ENCODE measurements at regions not wholly inside any gene's neighbourhood (a gene's known extent, or its start where the extent isn't known, plus 50 kb on each side); places are given as distances from the start of the nearest gene placed in this dataset.

GRCh38 chr13:105788530-105788929 is 746.9 kb downstream of the EFNB2 start:
- DNase-seq (ENCODE audit: insufficient read length, low spot score) (no peak), FAIRE-seq (no peak)
- no peak for TF ChIP-seq SPI1 (IDR thresholded peaks at IDR 0.05; ENCODE audit: low read depth, low read length)

- TF ChIP-seq POU2F2 (IDR thresholded peaks at IDR 0.05; ENCODE audit: low read depth, low read length) (no peak), POLR2A (IDR thresholded peaks at IDR 0.05; ENCODE audit: low read depth, low read length) (no peak), POLR2AphosphoS5 (IDR thresholded peaks at IDR 0.05; ENCODE audit: low read depth, low read length) (no peak), SPI1 (IDR thresholded peaks at IDR 0.05; ENCODE audit: low read depth, low read length) (no peak), TAF1 (IDR thresholded peaks at IDR 0.05; ENCODE audit: low read depth, low read length) (no peak), PAX5 (IDR thresholded peaks at IDR 0.05; ENCODE audit: insufficient read depth, low read length, severe bottlenecking) (no peak)
- FAIRE-seq (no peak), DNase-seq (ENCODE audit: insufficient read length, low spot score) (no peak)
These were observed 747.8 kb downstream of the EFNB2 start for GRCh38 chr13:105787632-105788031.

GRCh38 chr13:105785436-105785835 is 750.0 kb downstream of the EFNB2 start:
- FAIRE-seq = no peak

GRCh38 chr13:105783261-105783660 is 752.2 kb downstream of the EFNB2 start:
- no peak for FAIRE-seq
- TF ChIP-seq SPI1 (IDR thresholded peaks at IDR 0.05; ENCODE audit: low read depth, low read length) = no peak
- TF ChIP-seq PAX5 (IDR thresholded peaks at IDR 0.05; ENCODE audit: insufficient read depth, low read length, severe bottlenecking) = no peak
- TF ChIP-seq POU2F2 (IDR thresholded peaks at IDR 0.05; ENCODE audit: low read depth, low read length) = no peak
- TF ChIP-seq TAF1 (IDR thresholded peaks at IDR 0.05; ENCODE audit: low read depth, low read length) = no peak
- no peak for DNase-seq (ENCODE audit: insufficient read length, low spot score)

More at GRCh38 chr13:105785436-105785835, 750.0 kb downstream of the EFNB2 start:
- no peak for DNase-seq (ENCODE audit: insufficient read length, low spot score)
- TF ChIP-seq SPI1 (IDR thresholded peaks at IDR 0.05; ENCODE audit: low read depth, low read length) (no peak), POU2F2 (IDR thresholded peaks at IDR 0.05; ENCODE audit: low read depth, low read length) (no peak), POLR2AphosphoS5 (IDR thresholded peaks at IDR 0.05; ENCODE audit: low read depth, low read length) (no peak), TAF1 (IDR thresholded peaks at IDR 0.05; ENCODE audit: low read depth, low read length) (no peak), POLR2A (IDR thresholded peaks at IDR 0.05; ENCODE audit: low read depth, low read length) (no peak), PAX5 (IDR thresholded peaks at IDR 0.05; ENCODE audit: insufficient read depth, low read length, severe bottlenecking) (no peak)

- TF ChIP-seq PAX5 (IDR thresholded peaks at IDR 0.05; ENCODE audit: insufficient read depth, low read length, severe bottlenecking) = no peak
- FAIRE-seq (no peak), DNase-seq (ENCODE audit: insufficient read length, low spot score) (no peak)
These were observed 757.3 kb downstream of the EFNB2 start for GRCh38 chr13:105778196-105778595.

- FAIRE-seq (no peak), DNase-seq (ENCODE audit: insufficient read length, low spot score) (no peak)
- TF ChIP-seq TAF1 (IDR thresholded peaks at IDR 0.05; ENCODE audit: low read depth, low read length) (no peak), SPI1 (IDR thresholded peaks at IDR 0.05; ENCODE audit: low read depth, low read length) (no peak), POU2F2 (IDR thresholded peaks at IDR 0.05; ENCODE audit: low read depth, low read length) (no peak), POLR2A (IDR thresholded peaks at IDR 0.05; ENCODE audit: low read depth, low read length) (no peak), POLR2AphosphoS5 (IDR thresholded peaks at IDR 0.05; ENCODE audit: low read depth, low read length) (no peak), PAX5 (IDR thresholded peaks at IDR 0.05; ENCODE audit: insufficient read depth, low read length, severe bottlenecking) (no peak)
These were observed 760.6 kb downstream of the EFNB2 start for GRCh38 chr13:105774739-105775460.

- no peak for DNase-seq (ENCODE audit: insufficient read length, low spot score)
- TF ChIP-seq POLR2AphosphoS5 (IDR thresholded peaks at IDR 0.05; ENCODE audit: low read depth, low read length) = no peak
- TF ChIP-seq SPI1 (IDR thresholded peaks at IDR 0.05; ENCODE audit: low read depth, low read length) = no peak
- TF ChIP-seq POU2F2 (IDR thresholded peaks at IDR 0.05; ENCODE audit: low read depth, low read length) = no peak
- no peak for TF ChIP-seq PAX5 (IDR thresholded peaks at IDR 0.05; ENCODE audit: insufficient read depth, low read length, severe bottlenecking)
- no peak for TF ChIP-seq TAF1 (IDR thresholded peaks at IDR 0.05; ENCODE audit: low read depth, low read length)
- TF ChIP-seq POLR2A (IDR thresholded peaks at IDR 0.05; ENCODE audit: low read depth, low read length) = no peak
- no peak for FAIRE-seq
These were observed 761.5 kb downstream of the EFNB2 start for GRCh38 chr13:105773863-105774538.

GRCh38 chr13:105773241-105773640 is 762.2 kb downstream of the EFNB2 start:
- no peak for DNase-seq (ENCODE audit: insufficient read length, low spot score)
- TF ChIP-seq POLR2AphosphoS5 (IDR thresholded peaks at IDR 0.05; ENCODE audit: low read depth, low read length) (no peak), SPI1 (IDR thresholded peaks at IDR 0.05; ENCODE audit: low read depth, low read length) (no peak), TAF1 (IDR thresholded peaks at IDR 0.05; ENCODE audit: low read depth, low read length) (no peak), POU2F2 (IDR thresholded peaks at IDR 0.05; ENCODE audit: low read depth, low read length) (no peak), PAX5 (IDR thresholded peaks at IDR 0.05; ENCODE audit: insufficient read depth, low read length, severe bottlenecking) (no peak), POLR2A (IDR thresholded peaks at IDR 0.05; ENCODE audit: low read depth, low read length) (no peak)
- FAIRE-seq = no peak

- no peak for FAIRE-seq
- no peak for DNase-seq (ENCODE audit: insufficient read length, low spot score)
- TF ChIP-seq SPI1 (IDR thresholded peaks at IDR 0.05; ENCODE audit: low read depth, low read length) = no peak
- no peak for TF ChIP-seq POLR2AphosphoS5 (IDR thresholded peaks at IDR 0.05; ENCODE audit: low read depth, low read length)
- no peak for TF ChIP-seq PAX5 (IDR thresholded peaks at IDR 0.05; ENCODE audit: insufficient read depth, low read length, severe bottlenecking)
- TF ChIP-seq POU2F2 (IDR thresholded peaks at IDR 0.05; ENCODE audit: low read depth, low read length) = no peak
- TF ChIP-seq POLR2A (IDR thresholded peaks at IDR 0.05; ENCODE audit: low read depth, low read length) = no peak
- no peak for TF ChIP-seq TAF1 (IDR thresholded peaks at IDR 0.05; ENCODE audit: low read depth, low read length)
These were observed 771.0 kb downstream of the EFNB2 start for GRCh38 chr13:105764486-105764885.

- TF ChIP-seq PAX5 (IDR thresholded peaks at IDR 0.05; ENCODE audit: insufficient read depth, low read length, severe bottlenecking) (no peak), POLR2AphosphoS5 (IDR thresholded peaks at IDR 0.05; ENCODE audit: low read depth, low read length) (no peak), POLR2A (IDR thresholded peaks at IDR 0.05; ENCODE audit: low read depth, low read length) (no peak), SPI1 (IDR thresholded peaks at IDR 0.05; ENCODE audit: low read depth, low read length) (no peak), TAF1 (IDR thresholded peaks at IDR 0.05; ENCODE audit: low read depth, low read length) (no peak), POU2F2 (IDR thresholded peaks at IDR 0.05; ENCODE audit: low read depth, low read length) (no peak)
- no peak for DNase-seq (ENCODE audit: insufficient read length, low spot score)
- no peak for FAIRE-seq
These were observed 771.6 kb downstream of the EFNB2 start for GRCh38 chr13:105763851-105764250.

All from GM12891 (cell line).